CD4-positive, alpha-beta memory T cell (primary cell): ENCODE measurements at regions not wholly inside any gene's neighbourhood (a gene's known extent, or its start where the extent isn't known, plus 50 kb on each side); places are given as distances from the start of the nearest gene placed in this dataset.

Experiments
- CTCF ChIA-PET: fragments of 350-600 bp; sonication (Branson Sonifier 250); formaldehyde crosslinking; loops from one replicate; lab custom pipeline; 2021; ENCODE audit warnings: inconsistent platforms; ENCODE audit not compliant: partially characterized antibody; lab: Charles Lee
- POLR2A ChIA-PET: fragments of 350-600 bp; sonication (Branson Sonifier 250); formaldehyde crosslinking; loops from one replicate; lab custom pipeline; 2021; ENCODE audit not compliant: partially characterized antibody; lab: Charles Lee
- DNase-seq, 5 donors: peaks; one replicate each; pipeline versions ENCODE4 v3.0.0 to v3.0.0-alpha.2; 2020 to 2022; ENCODE audit warnings: mixed read lengths in 1 of 5
- H3K27ac ChIP-seq: one replicate; pipeline ENCODE4 v1.7.0; 2013; ENCODE audit warnings: low read depth, low read length
- H3K27me3 ChIP-seq: 2 replicates; pipeline ENCODE4 v1.7.0; 2013; ENCODE audit warnings: mild to moderate bottlenecking, low read length, moderate library complexity; ENCODE audit not compliant: insufficient read depth
- H3K36me3 ChIP-seq: 2 replicates; pipeline ENCODE4 v1.7.0; 2013; ENCODE audit warnings: mild to moderate bottlenecking, low read length, moderate library complexity; ENCODE audit not compliant: insufficient read depth
- H3K4me1 ChIP-seq: 2 replicates; pipeline ENCODE4 v1.7.0; 2013; ENCODE audit warnings: mild to moderate bottlenecking, low read length, moderate library complexity; ENCODE audit not compliant: insufficient read depth
- H3K4me3 ChIP-seq, 2 donors: one replicate each; pipeline ENCODE4 v1.7.0; 2013; ENCODE audit warnings: low read length in 2 of 2, mild to moderate bottlenecking in 1 of 2
- H3K9me3 ChIP-seq, 2 donors: one replicate each; pipeline ENCODE4 v1.7.0; 2013; ENCODE audit warnings: low read length in 2 of 2, control low read depth in 1 of 2; ENCODE audit not compliant: control insufficient read depth in 1 of 2
- H3K27ac Mint-ChIP-seq, 7 donors: one replicate each; pipeline ENCODE4 v1.8.0; 2020 to 2021; ENCODE audit warnings: mixed read lengths in 7 of 7, mild to moderate bottlenecking in 6 of 7, inconsistent platforms in 3 of 7, moderate library complexity in 3 of 7
- H3K27me3 Mint-ChIP-seq, 2 donors: one replicate each; pipeline ENCODE4 v1.8.0; 2020 to 2021; ENCODE audit warnings: mixed read lengths in 2 of 2
- H3K36me3 Mint-ChIP-seq, 2 donors: one replicate each; pipeline ENCODE4 v1.8.0; 2020 to 2021; ENCODE audit warnings: mixed read lengths in 2 of 2, inconsistent platforms in 1 of 2, mild to moderate bottlenecking in 1 of 2
- H3K4me1 Mint-ChIP-seq, 4 donors: one replicate each; pipeline ENCODE4 v1.8.0; 2020 to 2021; ENCODE audit warnings: mixed read lengths in 4 of 4, mild to moderate bottlenecking in 1 of 4
- H3K4me3 Mint-ChIP-seq, 8 donors: one replicate each; pipeline ENCODE4 v1.8.0; 2020 to 2021; ENCODE audit warnings: mixed read lengths in 8 of 8, mild to moderate bottlenecking in 7 of 8, moderate library complexity in 6 of 8, inconsistent platforms in 3 of 8
- H3K9me3 Mint-ChIP-seq, 8 donors: one replicate each; pipeline ENCODE4 v1.8.0; 2020 to 2021; ENCODE audit warnings: mixed read lengths in 8 of 8, mild to moderate bottlenecking in 5 of 8, inconsistent platforms in 3 of 8, moderate library complexity in 1 of 8
- intact Hi-C: fragments of 100-400 bp; cut with micrococcal nuclease; formaldehyde crosslinking; loops from one replicate; pipeline ENCODE4 v1.15.1; 2023

- no peaks in the 10 kb centered on the region for H3K36me3 Mint-ChIP-seq
- Histone ChIP-seq H3K4me3 (no peak overlapping the region), H3K27ac (no peak overlapping the region), H3K36me3 (no peaks in the 10 kb centered on the region), H3K9me3 (no peaks in the 10 kb centered on the region), H3K27me3 (no peaks in the 10 kb centered on the region), H3K4me1 (no peaks in the 10 kb centered on the region)
- no peak overlapping the region for H3K4me3 Mint-ChIP-seq
- peaks cover 0 to 2% (median 0%) of the 10 kb centered on the region in 8 donors for H3K9me3 Mint-ChIP-seq
- ChIA-PET CTCF (interaction anchor here (1.5 kb wide), 1 partner anchor 11 kb away, joined by 3 read pairs; no protein-coding TSS in a partner anchor), POLR2A (no interaction called here)
- peaks cover 0 to 2% of the 10 kb centered on the region in 2 donors for H3K27me3 Mint-ChIP-seq
- no peak overlapping the region for H3K27ac Mint-ChIP-seq
- intact Hi-C loops, result no loop called here
- DNase-seq, result no peak
- H3K4me1 Mint-ChIP-seq, result peaks cover 0 to 2% (median 0%) of the 10 kb centered on the region in 4 donors
Measured at GRCh38 chr12:45577844-45578399, 151.6 kb upstream of the ARID2 start.

DNA sequence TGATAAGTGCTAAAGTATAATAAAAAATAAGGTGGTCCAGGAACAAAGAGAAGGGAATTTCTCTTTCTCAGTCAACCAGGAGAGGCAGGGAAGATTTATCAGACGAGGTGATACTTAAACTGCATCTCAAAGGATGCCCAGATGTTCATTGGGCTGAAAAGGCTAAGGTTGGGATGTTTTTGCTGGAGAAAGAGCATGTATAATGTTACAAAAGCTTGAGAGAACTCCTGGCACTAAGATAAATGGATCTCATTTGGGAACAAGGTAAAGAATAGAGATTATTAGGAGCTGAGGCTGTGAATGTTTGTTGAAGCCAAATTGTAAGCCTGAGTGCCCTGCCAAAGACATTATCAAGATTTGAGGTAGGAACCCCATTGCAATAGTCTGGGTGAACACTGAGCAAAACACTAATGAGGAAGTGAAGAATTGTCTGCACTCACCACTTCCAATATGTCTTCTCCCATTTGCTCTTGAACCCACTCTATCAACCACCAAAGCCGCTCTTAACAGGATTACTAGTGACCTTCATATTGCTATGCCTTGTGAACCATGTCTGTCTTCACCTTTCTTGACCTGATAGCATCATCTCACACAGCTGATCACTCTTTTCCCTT lies 149.0 kb upstream of the ARID2 start:
- H3K36me3 ChIP-seq, result no peaks in the 10 kb centered on the region
- intact Hi-C loops, result no loop called here
- H3K36me3 Mint-ChIP-seq, result no peaks in the 10 kb centered on the region
- no peak for DNase-seq
- ChIA-PET CTCF (no interaction called here), POLR2A (no interaction called here)
- peaks cover 0 to 2% (median 0%) of the 10 kb centered on the region in 4 donors for H3K4me1 Mint-ChIP-seq
- H3K4me3 Mint-ChIP-seq, result no peak overlapping the region
- peaks cover 0 to 2% (median 0%) of the 10 kb centered on the region in 8 donors for H3K9me3 Mint-ChIP-seq
- no peaks in the 10 kb centered on the region for H3K4me1 ChIP-seq
- H3K4me3 ChIP-seq, result no peak overlapping the region
- peaks cover 3 to 4% of the 10 kb centered on the region in 2 donors for H3K27me3 Mint-ChIP-seq
- no peaks in the 10 kb centered on the region for H3K27me3 ChIP-seq
- H3K9me3 ChIP-seq, result no peaks in the 10 kb centered on the region
- H3K27ac ChIP-seq, result no peak overlapping the region
- no peak overlapping the region for H3K27ac Mint-ChIP-seq

DNA sequence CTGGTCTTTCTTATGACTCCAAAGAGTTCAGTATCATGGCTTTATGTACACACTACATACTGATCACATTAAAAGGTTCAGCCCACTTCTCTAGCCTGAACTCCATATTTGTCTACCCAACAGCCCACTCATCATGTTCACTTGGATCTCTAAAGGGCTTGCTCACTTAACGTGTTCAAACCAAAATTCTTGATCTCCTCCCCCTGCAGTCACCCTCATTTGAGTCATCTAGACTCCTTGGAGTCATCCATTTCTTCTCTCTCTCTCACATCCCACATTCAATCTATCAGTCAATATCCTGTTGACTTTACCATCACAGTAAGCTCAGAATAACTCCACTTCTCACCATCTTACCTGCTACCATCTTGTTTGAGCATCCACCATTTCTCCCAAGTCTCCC lies 148.4 kb upstream of the ARID2 start:
- H3K4me1 Mint-ChIP-seq, result no peaks in the 10 kb centered on the region
- CTCF ChIA-PET, result no interaction called here
- no peak overlapping the region for H3K27ac Mint-ChIP-seq
- no peaks in the 10 kb centered on the region for H3K4me1 ChIP-seq
- H3K9me3 Mint-ChIP-seq, result peaks cover 0 to 2% (median 0%) of the 10 kb centered on the region in 8 donors
- H3K4me3 ChIP-seq, result no peak overlapping the region
- H3K36me3 Mint-ChIP-seq, result no peaks in the 10 kb centered on the region
- H3K36me3 ChIP-seq, result no peaks in the 10 kb centered on the region
- POLR2A ChIA-PET, result no interaction called here
- no peaks in the 10 kb centered on the region for H3K27me3 ChIP-seq
- intact Hi-C loops, result no loop called here
- DNase-seq, result no peak
- H3K27me3 Mint-ChIP-seq, result peaks cover 1 to 3% of the 10 kb centered on the region in 2 donors
- no peak overlapping the region for H3K4me3 Mint-ChIP-seq
- H3K27ac ChIP-seq, result no peak overlapping the region
- H3K9me3 ChIP-seq, result no peaks in the 10 kb centered on the region

- no peak overlapping the region for H3K4me3 ChIP-seq
- H3K9me3 Mint-ChIP-seq, result peaks cover 0 to 2% (median 0%) of the 10 kb centered on the region in 8 donors
- no peak overlapping the region for H3K27ac Mint-ChIP-seq
- intact Hi-C loops, result no loop called here
- H3K36me3 ChIP-seq, result no peaks in the 10 kb centered on the region
- H3K4me1 Mint-ChIP-seq, result no peaks in the 10 kb centered on the region
- H3K4me1 ChIP-seq, result no peaks in the 10 kb centered on the region
- ChIA-PET CTCF (no interaction called here), POLR2A (no interaction called here)
- no peaks in the 10 kb centered on the region for H3K27me3 ChIP-seq
- H3K36me3 Mint-ChIP-seq, result no peaks in the 10 kb centered on the region
- H3K27ac ChIP-seq, result no peak overlapping the region
- H3K4me3 Mint-ChIP-seq, result no peak overlapping the region
- DNase-seq, result no peak
- H3K27me3 Mint-ChIP-seq, result peaks cover 1 to 3% of the 10 kb centered on the region in 2 donors
- H3K9me3 ChIP-seq, result no peaks in the 10 kb centered on the region
Measured at GRCh38 chr12:45582536-45582935, 147.0 kb upstream of the ARID2 start.

GRCh38 chr12:45582986-45583659 lies 146.4 kb upstream of the ARID2 start:
- POLR2A ChIA-PET, result no interaction called here
- intact Hi-C loops, result no loop called here
- Mint-ChIP-seq H3K27me3 (peaks cover 1 to 3% of the 10 kb centered on the region in 2 donors), H3K9me3 (peaks cover 0 to 2% (median 0%) of the 10 kb centered on the region in 8 donors), H3K4me3 (no peak overlapping the region), H3K4me1 (no peaks in the 10 kb centered on the region), H3K27ac (no peak overlapping the region), H3K36me3 (no peaks in the 10 kb centered on the region)
- no peaks in the 10 kb centered on the region for H3K36me3 ChIP-seq
- no peak overlapping the region for H3K4me3 ChIP-seq
- CTCF ChIA-PET, result no interaction called here
- DNase-seq, result no peak
- no peak overlapping the region for H3K27ac ChIP-seq
- no peaks in the 10 kb centered on the region for H3K27me3 ChIP-seq
- H3K9me3 ChIP-seq, result no peaks in the 10 kb centered on the region
- H3K4me1 ChIP-seq, result no peaks in the 10 kb centered on the region

DNA sequence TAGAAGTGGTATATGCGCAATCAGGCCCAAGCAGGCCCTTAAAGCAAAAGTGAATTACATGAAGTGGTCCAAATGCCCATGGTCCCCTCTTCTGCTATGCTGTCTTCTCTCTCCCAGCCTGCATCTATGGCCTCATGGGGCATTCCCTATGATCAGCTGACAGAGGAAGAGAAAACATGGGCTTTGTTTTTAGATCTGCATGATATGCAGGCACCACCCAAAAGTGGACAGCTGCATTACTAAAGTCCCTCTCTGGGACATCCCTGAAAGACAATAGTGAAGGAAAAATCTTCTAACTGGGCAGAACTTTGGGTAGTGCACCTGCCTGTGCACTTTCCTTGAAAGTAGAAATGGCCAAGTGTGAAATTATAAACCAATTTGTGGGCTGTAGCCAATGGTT lies 145.2 kb upstream of the ARID2 start:
- H3K36me3 ChIP-seq, result no peaks in the 10 kb centered on the region
- no peaks in the 10 kb centered on the region for H3K4me1 ChIP-seq
- DNase-seq, result no peak
- no peak overlapping the region for H3K27ac ChIP-seq
- CTCF ChIA-PET, result no interaction called here
- Mint-ChIP-seq H3K4me1 (no peaks in the 10 kb centered on the region), H3K27ac (no peak overlapping the region), H3K27me3 (peaks cover 1 to 4% of the 10 kb centered on the region in 2 donors), H3K9me3 (peaks cover 0 to 2% (median 0%) of the 10 kb centered on the region in 8 donors), H3K4me3 (no peak overlapping the region), H3K36me3 (no peaks in the 10 kb centered on the region)
- no peaks in the 10 kb centered on the region for H3K9me3 ChIP-seq
- H3K27me3 ChIP-seq, result no peaks in the 10 kb centered on the region
- H3K4me3 ChIP-seq, result no peak overlapping the region
- intact Hi-C loops, result no loop called here
- POLR2A ChIA-PET, result no interaction called here

DNA sequence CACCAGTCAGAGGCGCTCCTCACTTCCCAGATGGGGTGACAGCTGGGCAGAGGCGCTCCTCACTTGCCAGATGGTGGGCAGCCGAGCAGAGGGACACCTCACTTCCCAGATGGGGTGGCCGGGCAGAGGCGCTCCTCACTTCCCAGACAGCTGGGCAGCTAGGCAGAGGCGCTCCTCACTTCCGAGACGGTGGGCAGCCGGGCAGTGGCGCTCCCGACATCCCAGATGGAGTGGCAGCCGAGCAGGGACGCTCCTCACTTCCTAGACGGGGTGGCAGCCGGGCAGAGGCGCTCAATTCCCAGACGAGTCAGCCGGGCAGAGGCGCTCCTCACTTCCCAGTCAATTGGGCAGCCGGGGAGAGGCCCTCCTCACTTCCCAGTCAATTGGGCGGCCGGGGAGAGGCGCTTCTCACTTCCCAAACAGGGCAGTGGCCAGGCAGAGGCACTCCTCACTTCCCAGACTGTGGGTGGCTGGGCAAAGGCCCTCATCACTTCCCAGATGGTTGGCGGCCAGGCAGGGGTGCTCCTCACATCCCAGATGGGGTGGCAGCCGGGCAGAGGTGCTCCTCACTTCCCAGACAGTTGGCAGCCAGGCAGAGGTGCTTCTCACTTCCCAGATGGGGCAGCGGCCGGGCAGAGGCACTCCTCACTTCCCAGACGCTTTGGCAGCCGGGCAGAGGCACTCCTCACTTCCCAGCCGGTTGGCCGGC lies 143.8 kb upstream of the ARID2 start:
- DNase-seq, result no peak
- H3K4me1 Mint-ChIP-seq, result no peaks in the 10 kb centered on the region
- no peaks in the 10 kb centered on the region for H3K9me3 ChIP-seq
- no peaks in the 10 kb centered on the region for H3K4me1 ChIP-seq
- H3K27ac Mint-ChIP-seq, result no peak overlapping the region
- no peaks in the 10 kb centered on the region for H3K36me3 ChIP-seq
- ChIA-PET POLR2A (no interaction called here), CTCF (no interaction called here)
- H3K9me3 Mint-ChIP-seq, result peaks cover 0 to 2% (median 0%) of the 10 kb centered on the region in 8 donors
- H3K27me3 Mint-ChIP-seq, result peaks cover 1 to 4% of the 10 kb centered on the region in 2 donors
- intact Hi-C loops, result no loop called here
- no peak overlapping the region for H3K4me3 ChIP-seq
- no peaks in the 10 kb centered on the region for H3K36me3 Mint-ChIP-seq
- H3K27me3 ChIP-seq, result no peaks in the 10 kb centered on the region
- H3K4me3 Mint-ChIP-seq, result no peak overlapping the region
- no peak overlapping the region for H3K27ac ChIP-seq
